ENCODE measurements at regions not wholly inside any gene's neighbourhood (a gene's known extent, or its start where the extent isn't known, plus 50 kb on each side); places are given as distances from the start of the nearest gene placed in this dataset.

DNA sequence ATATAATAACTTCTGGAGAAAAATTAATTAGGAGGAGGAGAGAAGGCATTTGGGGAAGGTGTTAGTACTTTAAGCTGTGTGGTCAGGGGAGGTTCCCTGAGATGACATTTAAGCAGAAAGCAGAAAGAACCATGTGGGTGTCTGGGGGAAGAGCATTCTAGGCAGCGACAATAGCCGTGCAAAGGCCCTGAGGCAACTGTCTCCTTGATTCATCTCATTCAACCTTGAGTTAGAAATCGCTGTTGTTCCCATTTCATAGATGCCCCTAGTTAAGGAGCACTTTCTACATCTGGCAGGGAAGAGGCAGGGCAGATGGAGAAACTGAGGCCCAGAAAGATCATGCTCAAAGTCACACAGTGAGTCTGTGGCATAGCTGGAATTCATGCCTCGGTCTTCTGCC, 108.6 kb upstream of the RUNX3 start:
- no peaks in the 10 kb centered on the region for H3K27me3 ChIP-seq (ENCODE audit: insufficient read depth, poor library complexity, severe bottlenecking)
- H3K27ac ChIP-seq (ENCODE audit: poor library complexity, severe bottlenecking): no peak overlapping the region
- H3K4me3 ChIP-seq (ENCODE audit: severe bottlenecking): no peak overlapping the region
- no peaks in the 10 kb centered on the region for H3K9me3 ChIP-seq (ENCODE audit: severe bottlenecking)
- TF ChIP-seq, protein P1, sequence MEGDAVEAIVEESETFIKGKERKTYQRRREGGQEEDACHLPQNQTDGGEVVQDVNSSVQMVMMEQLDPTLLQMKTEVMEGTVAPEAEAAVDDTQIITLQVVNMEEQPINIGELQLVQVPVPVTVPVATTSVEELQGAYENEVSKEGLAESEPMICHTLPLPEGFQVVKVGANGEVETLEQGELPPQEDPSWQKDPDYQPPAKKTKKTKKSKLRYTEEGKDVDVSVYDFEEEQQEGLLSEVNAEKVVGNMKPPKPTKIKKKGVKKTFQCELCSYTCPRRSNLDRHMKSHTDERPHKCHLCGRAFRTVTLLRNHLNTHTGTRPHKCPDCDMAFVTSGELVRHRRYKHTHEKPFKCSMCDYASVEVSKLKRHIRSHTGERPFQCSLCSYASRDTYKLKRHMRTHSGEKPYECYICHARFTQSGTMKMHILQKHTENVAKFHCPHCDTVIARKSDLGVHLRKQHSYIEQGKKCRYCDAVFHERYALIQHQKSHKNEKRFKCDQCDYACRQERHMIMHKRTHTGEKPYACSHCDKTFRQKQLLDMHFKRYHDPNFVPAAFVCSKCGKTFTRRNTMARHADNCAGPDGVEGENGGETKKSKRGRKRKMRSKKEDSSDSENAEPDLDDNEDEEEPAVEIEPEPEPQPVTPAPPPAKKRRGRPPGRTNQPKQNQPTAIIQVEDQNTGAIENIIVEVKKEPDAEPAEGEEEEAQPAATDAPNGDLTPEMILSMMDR (IDR thresholded peaks at IDR 0.05; ENCODE audit: poor library complexity, severe bottlenecking): no peak
- DNase-seq (ENCODE audit: low spot score): no peak
- no peaks in the 10 kb centered on the region for H3K36me3 ChIP-seq (ENCODE audit: low read depth)
- ATAC-seq (ENCODE audit: low read depth): no peak
- H3K4me1 ChIP-seq (ENCODE audit: insufficient read depth, poor library complexity, severe bottlenecking): no peaks in the 10 kb centered on the region

GRCh38 chr1:25037174-25038074, 107.3 kb upstream of the RUNX3 start:
- H3K9me3 ChIP-seq (ENCODE audit: severe bottlenecking): no peaks in the 10 kb centered on the region
- H3K27ac ChIP-seq (ENCODE audit: poor library complexity, severe bottlenecking): no peak overlapping the region
- H3K36me3 ChIP-seq (ENCODE audit: low read depth): no peaks in the 10 kb centered on the region
- H3K4me1 ChIP-seq (ENCODE audit: insufficient read depth, poor library complexity, severe bottlenecking): peaks cover 5% of the 10 kb centered on the region
- TF ChIP-seq, protein P1 (IDR thresholded peaks at IDR 0.05; ENCODE audit: poor library complexity, severe bottlenecking): peak; percentile 47
- ATAC-seq (ENCODE audit: low read depth) (no peak), DNase-seq (ENCODE audit: low spot score) (no peak)
- no peak overlapping the region for H3K4me3 ChIP-seq (ENCODE audit: severe bottlenecking)
- no peaks in the 10 kb centered on the region for H3K27me3 ChIP-seq (ENCODE audit: insufficient read depth, poor library complexity, severe bottlenecking)

GRCh38 chr1:25036117-25036546, 106.1 kb upstream of the RUNX3 start:
- ATAC-seq (ENCODE audit: low read depth) (no peak), DNase-seq (ENCODE audit: low spot score) (no peak)
- no peak overlapping the region for H3K4me3 ChIP-seq (ENCODE audit: severe bottlenecking)
- H3K36me3 ChIP-seq (ENCODE audit: low read depth): no peaks in the 10 kb centered on the region
- H3K9me3 ChIP-seq (ENCODE audit: severe bottlenecking): no peaks in the 10 kb centered on the region
- TF ChIP-seq, protein P1 (IDR thresholded peaks at IDR 0.05; ENCODE audit: poor library complexity, severe bottlenecking): no peak
- H3K27me3 ChIP-seq (ENCODE audit: insufficient read depth, poor library complexity, severe bottlenecking): no peaks in the 10 kb centered on the region
- H3K4me1 ChIP-seq (ENCODE audit: insufficient read depth, poor library complexity, severe bottlenecking): peaks cover 13% of the 10 kb centered on the region
- no peak overlapping the region for H3K27ac ChIP-seq (ENCODE audit: poor library complexity, severe bottlenecking)

GRCh38 chr1:25035523-25036116, 105.5 kb upstream of the RUNX3 start:
- TF ChIP-seq, protein P1 (IDR thresholded peaks at IDR 0.05; ENCODE audit: poor library complexity, severe bottlenecking): no peak
- Histone ChIP-seq H3K4me1 (ENCODE audit: insufficient read depth, poor library complexity, severe bottlenecking) (peaks cover 13% of the 10 kb centered on the region), H3K36me3 (ENCODE audit: low read depth) (no peaks in the 10 kb centered on the region), H3K27ac (ENCODE audit: poor library complexity, severe bottlenecking) (no peak overlapping the region), H3K4me3 (ENCODE audit: severe bottlenecking) (no peak overlapping the region), H3K27me3 (ENCODE audit: insufficient read depth, poor library complexity, severe bottlenecking) (no peaks in the 10 kb centered on the region), H3K9me3 (ENCODE audit: severe bottlenecking) (no peaks in the 10 kb centered on the region)
- ATAC-seq (ENCODE audit: low read depth): no peak
- no peak for DNase-seq (ENCODE audit: low spot score)

All from RWPE2 (cell line).